Endodermal cell (in vitro differentiated cells): ENCODE measurements at regions not wholly inside any gene's neighbourhood (a gene's known extent, or its start where the extent isn't known, plus 50 kb on each side); places are given as distances from the start of the nearest gene placed in this dataset.

Experiments
- DNase-seq: peaks from one replicate; pipeline ENCODE4 v3.0.0-alpha.2; 2017
- H3K27ac ChIP-seq: 2 replicates; pipeline ENCODE4 v1.5.1; 2013; ENCODE audit warnings: mild to moderate bottlenecking, low read depth, low read length, moderate library complexity
- H3K27me3 ChIP-seq: 2 replicates; pipeline ENCODE4 v1.6.1; 2013; ENCODE audit warnings: mild to moderate bottlenecking, low read length, moderate library complexity; ENCODE audit not compliant: insufficient read depth, control insufficient read depth, poor library complexity, severe bottlenecking
- H3K36me3 ChIP-seq: 2 replicates; pipeline ENCODE4 v1.7.0; 2013; ENCODE audit warnings: mild to moderate bottlenecking, low read length, moderate library complexity; ENCODE audit not compliant: control insufficient read depth, insufficient read depth
- H3K4me1 ChIP-seq: one replicate; pipeline ENCODE4 v1.7.0; 2013; ENCODE audit warnings: low read length; ENCODE audit not compliant: control insufficient read depth, insufficient read depth
- H3K4me3 ChIP-seq: 2 replicates; pipeline ENCODE4 v1.5.1; 2013; ENCODE audit warnings: mild to moderate bottlenecking, low read length, moderate library complexity
- H3K9ac ChIP-seq: 2 replicates; pipeline ENCODE4 v1.6.1; 2013; ENCODE audit warnings: mild to moderate bottlenecking, low read length, moderate library complexity; ENCODE audit not compliant: poor library complexity, severe bottlenecking; ENCODE audit errors: extremely low read depth
- H3K9me3 ChIP-seq: 2 replicates; pipeline ENCODE4 v1.6.1; 2013; ENCODE audit warnings: mild to moderate bottlenecking, low read length, moderate library complexity; ENCODE audit not compliant: control insufficient read depth
- H3K27ac Mint-ChIP-seq: 2 replicates; pipeline ENCODE4 v1.8.0; 2020; ENCODE audit warnings: mixed read lengths
- H3K27me3 Mint-ChIP-seq: 2 replicates; pipeline ENCODE4 v1.8.0; 2021; ENCODE audit warnings: mild to moderate bottlenecking, mixed read lengths; ENCODE audit not compliant: insufficient read depth
- H3K36me3 Mint-ChIP-seq: 2 replicates; pipeline ENCODE4 v1.8.0; 2020; ENCODE audit warnings: low read depth, mixed read lengths
- H3K4me1 Mint-ChIP-seq: 2 replicates; pipeline ENCODE4 v1.8.0; 2020; ENCODE audit warnings: mixed read lengths
- H3K4me3 Mint-ChIP-seq: 2 replicates; pipeline ENCODE4 v1.8.0; 2020; ENCODE audit warnings: mild to moderate bottlenecking, moderate library complexity, mixed read lengths
- H3K9me3 Mint-ChIP-seq: 2 replicates; pipeline ENCODE4 v1.8.0; 2020; ENCODE audit warnings: mild to moderate bottlenecking, mixed read lengths
- WGBS, 2 experiments: methylation state at CpG; one replicate each; pipeline versions ENCODE4 v1.1.5 to v1.1.7; 2013; ENCODE audit warnings: missing lambda C conversion rate in 2 of 2, mixed read lengths in 1 of 2; ENCODE audit not compliant: insufficient coverage in 1 of 2, insufficient read length in 1 of 2; 5-methylcytosine and 5-hydroxymethylcytosine counted together
- TF ChIP-seq, protein P1 (sequence below): fragments of 200-600 bp; sonication (generic); conservative IDR thresholded peaks from 2 replicates; pipeline ENCODE4 v1.5.0; 2021; ENCODE audit warnings: antibody characterized with exemption, mild to moderate bottlenecking

DNA sequence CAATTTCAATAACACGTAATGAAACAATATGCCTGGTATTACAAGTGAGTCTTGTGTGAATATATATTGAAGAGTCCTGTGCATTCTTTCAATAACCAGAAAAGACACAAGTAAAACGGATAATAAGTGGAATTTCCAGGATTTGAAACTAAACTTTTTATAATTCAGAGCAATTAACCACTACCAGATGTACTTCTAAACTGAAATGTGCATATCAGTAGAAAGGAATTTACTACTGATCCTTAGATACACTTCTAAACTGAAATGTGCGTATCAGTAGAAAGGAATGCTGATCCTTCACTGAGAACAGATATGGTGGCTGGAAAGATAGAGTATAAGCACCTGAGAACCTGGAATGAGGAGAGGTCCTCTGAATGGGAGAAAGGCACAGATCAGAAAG is 470.9 kb upstream of the SPHKAP start:
- H3K27ac Mint-ChIP-seq: no peak overlapping the region
- H3K27ac ChIP-seq: no peak overlapping the region
- H3K27me3 Mint-ChIP-seq: peaks cover 2% of the 10 kb centered on the region
- H3K36me3 ChIP-seq: no peaks in the 10 kb centered on the region
- DNase-seq: no peak
- H3K36me3 Mint-ChIP-seq: no peaks in the 10 kb centered on the region
- H3K9me3 ChIP-seq: no peaks in the 10 kb centered on the region
- no peaks in the 10 kb centered on the region for H3K9me3 Mint-ChIP-seq
- TF ChIP-seq, protein P1, sequence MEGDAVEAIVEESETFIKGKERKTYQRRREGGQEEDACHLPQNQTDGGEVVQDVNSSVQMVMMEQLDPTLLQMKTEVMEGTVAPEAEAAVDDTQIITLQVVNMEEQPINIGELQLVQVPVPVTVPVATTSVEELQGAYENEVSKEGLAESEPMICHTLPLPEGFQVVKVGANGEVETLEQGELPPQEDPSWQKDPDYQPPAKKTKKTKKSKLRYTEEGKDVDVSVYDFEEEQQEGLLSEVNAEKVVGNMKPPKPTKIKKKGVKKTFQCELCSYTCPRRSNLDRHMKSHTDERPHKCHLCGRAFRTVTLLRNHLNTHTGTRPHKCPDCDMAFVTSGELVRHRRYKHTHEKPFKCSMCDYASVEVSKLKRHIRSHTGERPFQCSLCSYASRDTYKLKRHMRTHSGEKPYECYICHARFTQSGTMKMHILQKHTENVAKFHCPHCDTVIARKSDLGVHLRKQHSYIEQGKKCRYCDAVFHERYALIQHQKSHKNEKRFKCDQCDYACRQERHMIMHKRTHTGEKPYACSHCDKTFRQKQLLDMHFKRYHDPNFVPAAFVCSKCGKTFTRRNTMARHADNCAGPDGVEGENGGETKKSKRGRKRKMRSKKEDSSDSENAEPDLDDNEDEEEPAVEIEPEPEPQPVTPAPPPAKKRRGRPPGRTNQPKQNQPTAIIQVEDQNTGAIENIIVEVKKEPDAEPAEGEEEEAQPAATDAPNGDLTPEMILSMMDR: no peak
- no peak overlapping the region for H3K4me3 Mint-ChIP-seq
- H3K4me1 Mint-ChIP-seq: peaks cover 12% of the 10 kb centered on the region
- 79 to 83% methylated on average over 1 to 3 of the region's 3 CpGs for WGBS, 2 experiments
- no peak overlapping the region for H3K4me3 ChIP-seq
- no peaks in the 10 kb centered on the region for H3K4me1 ChIP-seq
- H3K9ac ChIP-seq: no peak overlapping the region
- H3K27me3 ChIP-seq: no peaks in the 10 kb centered on the region

- Histone ChIP-seq H3K36me3 (no peaks in the 10 kb centered on the region), H3K4me1 (no peaks in the 10 kb centered on the region), H3K27me3 (no peaks in the 10 kb centered on the region), H3K9me3 (no peaks in the 10 kb centered on the region), H3K4me3 (no peak overlapping the region), H3K27ac (no peak overlapping the region), H3K9ac (no peak overlapping the region)
- Mint-ChIP-seq H3K9me3 (no peaks in the 10 kb centered on the region), H3K27ac (no peak overlapping the region), H3K4me3 (no peak overlapping the region), H3K27me3 (no peaks in the 10 kb centered on the region), H3K4me1 (peaks cover 15% of the 10 kb centered on the region), H3K36me3 (no peaks in the 10 kb centered on the region)
- 87% methylated on average over 2 of the region's 2 CpGs; no CpG with 5 or more reads in 1 of the 2 experiments for WGBS, 2 experiments
- TF ChIP-seq, protein P1: no peak
- no peak for DNase-seq
Observed at GRCh38 chr2:228649876-228650275, 468.4 kb upstream of the SPHKAP start.

- Histone ChIP-seq H3K9ac (no peak overlapping the region), H3K27ac (no peak overlapping the region), H3K9me3 (no peaks in the 10 kb centered on the region), H3K36me3 (no peaks in the 10 kb centered on the region), H3K27me3 (no peaks in the 10 kb centered on the region), H3K4me3 (no peak overlapping the region), H3K4me1 (no peaks in the 10 kb centered on the region)
- 88 to 91% methylated on average over 1 to 2 of the region's 2 CpGs for WGBS, 2 experiments
- H3K27me3 Mint-ChIP-seq: no peaks in the 10 kb centered on the region
- no peak overlapping the region for H3K4me3 Mint-ChIP-seq
- H3K27ac Mint-ChIP-seq: no peak overlapping the region
- H3K4me1 Mint-ChIP-seq: peaks cover 13% of the 10 kb centered on the region
- TF ChIP-seq, protein P1: no peak
- H3K36me3 Mint-ChIP-seq: no peaks in the 10 kb centered on the region
- no peaks in the 10 kb centered on the region for H3K9me3 Mint-ChIP-seq
- DNase-seq: no peak
Observed at GRCh38 chr2:228649447-228649846, 468.0 kb upstream of the SPHKAP start.
